ENCODE measurements at regions not wholly inside any gene's neighbourhood (a gene's known extent, or its start where the extent isn't known, plus 50 kb on each side); places are given as distances from the start of the nearest gene placed in this dataset.

DNA sequence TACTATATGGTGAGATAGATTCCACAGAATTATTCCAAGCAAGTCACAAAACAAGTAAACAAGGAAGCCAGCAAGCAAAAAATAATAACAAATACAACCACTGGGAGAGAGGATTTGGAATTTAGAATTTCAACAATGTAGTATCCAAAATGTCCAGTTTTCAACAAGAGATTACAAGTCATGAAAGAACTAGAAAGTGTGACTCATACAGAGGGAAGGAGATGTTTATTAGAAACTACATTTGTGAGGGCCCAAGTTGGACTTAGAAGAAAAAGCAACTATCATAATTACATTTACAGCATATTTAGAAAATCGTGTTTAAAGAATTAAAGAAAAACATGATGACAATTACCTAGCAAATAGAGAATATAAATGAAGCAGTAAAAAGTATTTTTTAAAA is 494.6 kb upstream of the ID4 start:
- Histone ChIP-seq H3K27me3 (no peaks in the 10 kb centered on the region), H3K27ac (no peak overlapping the region), H3K9me3 (no peaks in the 10 kb centered on the region), H3K36me3 (no peaks in the 10 kb centered on the region), H3K4me3 (no peak overlapping the region), H3K4me1 (no peaks in the 10 kb centered on the region)
- DNase-seq = no peak
- intact Hi-C loops (cut with DNase I) = no loop called here
- TF ChIP-seq POLR2A (IDR thresholded peaks at IDR 0.05) = no peak
- no peak for TF ChIP-seq POLR2AphosphoS5 (IDR thresholded peaks at IDR 0.05)
- TF ChIP-seq CTCF (IDR thresholded peaks at IDR 0.05) = no peak
- TF ChIP-seq EP300 (IDR thresholded peaks at IDR 0.05) = no peak
- 77 to 85% methylated on average over 1 of the region's 1 CpG for WGBS, 2 donors

GRCh38 chr6:19349429-19349828 is 487.7 kb upstream of the ID4 start:
- 79 to 93% methylated on average over 3 of the region's 3 CpGs for WGBS, 2 donors
- Histone ChIP-seq H3K27ac (no peak overlapping the region), H3K36me3 (no peaks in the 10 kb centered on the region), H3K4me3 (no peak overlapping the region), H3K4me1 (no peaks in the 10 kb centered on the region), H3K27me3 (no peaks in the 10 kb centered on the region), H3K9me3 (peaks cover 0 to 6% (median 0%) of the 10 kb centered on the region in 4 donors)
- TF ChIP-seq POLR2AphosphoS5 (IDR thresholded peaks at IDR 0.05) (no peak), EP300 (IDR thresholded peaks at IDR 0.05) (no peak), CTCF (IDR thresholded peaks at IDR 0.05) (no peak), POLR2A (IDR thresholded peaks at IDR 0.05) (no peak)
- intact Hi-C loops (cut with DNase I) = no loop called here
- DNase-seq = no peak

GRCh38 chr6:19354181-19354580 is 483.0 kb upstream of the ID4 start:
- TF ChIP-seq CTCF (IDR thresholded peaks at IDR 0.05) = no peak
- no peak for TF ChIP-seq POLR2A (IDR thresholded peaks at IDR 0.05)
- TF ChIP-seq EP300 (IDR thresholded peaks at IDR 0.05) = no peak
- no peak for TF ChIP-seq POLR2AphosphoS5 (IDR thresholded peaks at IDR 0.05)
- H3K27ac ChIP-seq = no peak overlapping the region
- peaks cover 0 to 5% (median 0%) of the 10 kb centered on the region in 4 donors for H3K9me3 ChIP-seq
- DNase-seq = no peak
- no peak overlapping the region for H3K4me3 ChIP-seq
- intact Hi-C loops (cut with DNase I) = no loop called here
- no peaks in the 10 kb centered on the region for H3K4me1 ChIP-seq
- WGBS, 2 donors = 41 to 78% methylated on average over 1 of the region's 1 CpG
- no peaks in the 10 kb centered on the region for H3K36me3 ChIP-seq
- no peaks in the 10 kb centered on the region for H3K27me3 ChIP-seq

DNA sequence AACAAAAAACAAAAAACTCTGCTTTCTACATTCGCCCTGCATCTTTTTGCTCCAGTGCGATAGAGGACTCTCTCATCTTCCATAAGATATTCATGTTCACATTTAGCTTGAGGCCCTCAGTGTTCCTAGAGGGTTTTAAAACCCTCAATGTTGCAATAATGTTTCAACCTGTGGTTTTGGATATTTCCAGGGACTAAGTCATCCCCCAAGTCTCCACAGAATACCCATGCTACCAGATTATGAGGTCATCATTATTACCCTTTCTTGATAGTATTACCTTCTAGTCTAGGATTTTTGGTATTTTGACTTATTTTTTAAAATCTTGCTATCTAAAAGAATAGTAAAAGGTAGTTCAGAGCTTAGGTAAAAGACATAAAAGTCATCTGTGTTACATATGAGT is 480.5 kb upstream of the ID4 start:
- no peaks in the 10 kb centered on the region for H3K27me3 ChIP-seq
- no peak overlapping the region for H3K4me3 ChIP-seq
- TF ChIP-seq POLR2A (IDR thresholded peaks at IDR 0.05) = no peak
- TF ChIP-seq EP300 (IDR thresholded peaks at IDR 0.05) = no peak
- no peak for TF ChIP-seq CTCF (IDR thresholded peaks at IDR 0.05)
- no peak for TF ChIP-seq POLR2AphosphoS5 (IDR thresholded peaks at IDR 0.05)
- DNase-seq = no peak
- no peaks in the 10 kb centered on the region for H3K36me3 ChIP-seq
- no peak overlapping the region for H3K27ac ChIP-seq
- 94 to 99% methylated on average over 2 of the region's 2 CpGs for WGBS, 2 donors
- intact Hi-C loops (cut with DNase I) = no loop called here
- H3K4me1 ChIP-seq = no peaks in the 10 kb centered on the region
- H3K9me3 ChIP-seq = no peaks in the 10 kb centered on the region

DNA sequence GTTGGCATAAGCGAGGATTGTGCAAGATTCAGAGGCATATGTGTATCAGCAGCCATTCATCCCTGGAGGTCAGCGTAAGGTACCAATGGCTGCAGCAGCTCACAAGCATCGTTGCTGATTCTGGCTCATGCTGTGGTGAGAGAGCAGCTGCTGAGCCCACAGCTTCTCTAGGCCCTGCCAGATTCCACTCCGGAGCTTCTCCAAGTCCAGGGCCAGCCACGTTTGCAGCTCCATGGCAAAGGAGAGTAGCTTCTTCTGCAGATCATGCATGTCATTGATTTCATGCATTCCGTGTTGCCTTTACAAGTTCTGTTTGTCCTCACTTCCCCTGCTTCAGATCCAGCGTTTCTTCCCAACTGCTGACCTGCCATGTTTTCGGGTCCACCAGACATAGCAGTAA is 474.8 kb upstream of the ID4 start:
- no peak for DNase-seq
- Histone ChIP-seq H3K9me3 (no peaks in the 10 kb centered on the region), H3K27ac (no peak overlapping the region), H3K27me3 (no peaks in the 10 kb centered on the region), H3K4me1 (no peaks in the 10 kb centered on the region), H3K4me3 (no peak overlapping the region), H3K36me3 (no peaks in the 10 kb centered on the region)
- WGBS, 2 donors = 72 to 85% methylated on average over 8 of the region's 8 CpGs
- TF ChIP-seq EP300 (IDR thresholded peaks at IDR 0.05) (no peak), CTCF (IDR thresholded peaks at IDR 0.05) (no peak), POLR2A (IDR thresholded peaks at IDR 0.05) (no peak), POLR2AphosphoS5 (IDR thresholded peaks at IDR 0.05) (no peak)
- intact Hi-C loops (cut with DNase I) = no loop called here

Data from sigmoid colon (tissue), 6 donors.